HG03354 (cell line): ENCODE measurements at regions not wholly inside any gene's neighbourhood (a gene's known extent, or its start where the extent isn't known, plus 50 kb on each side); places are given as distances from the start of the nearest gene placed in this dataset.
"Not testable (repeated sequence)": the region's sequence is repeated elsewhere in the genome, so short reads cannot be mapped to it uniquely, and the experiment has no call there.

Source experiments
- ATAC-seq: cut with Tn5 transposase; IDR thresholded peaks from one replicate; pipeline ENCODE4 v1.9.1; 2021; ENCODE audit warnings: mild to moderate bottlenecking; ENCODE audit not compliant: unreplicated experiment, poor library complexity, severe bottlenecking

DNA sequence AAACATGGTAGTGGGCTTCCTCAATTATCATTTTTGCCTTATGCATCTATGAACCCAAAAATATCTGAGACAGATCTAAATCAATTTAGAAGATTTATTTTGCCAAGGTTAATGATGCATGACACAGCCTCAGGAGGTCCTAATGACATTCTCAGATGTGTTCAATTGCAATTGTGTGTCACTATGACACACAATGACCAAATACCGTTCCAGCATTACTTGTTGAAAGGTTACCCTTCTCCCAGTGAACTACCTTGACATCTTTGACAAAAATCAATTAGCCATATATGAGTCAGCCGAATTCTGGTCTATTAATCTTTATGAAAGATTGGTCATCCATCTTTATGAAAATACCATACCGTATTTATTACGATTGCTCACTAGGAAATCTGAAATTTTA is 592.5 kb upstream of the GJE1 start:
- ATAC-seq: no peak

DNA sequence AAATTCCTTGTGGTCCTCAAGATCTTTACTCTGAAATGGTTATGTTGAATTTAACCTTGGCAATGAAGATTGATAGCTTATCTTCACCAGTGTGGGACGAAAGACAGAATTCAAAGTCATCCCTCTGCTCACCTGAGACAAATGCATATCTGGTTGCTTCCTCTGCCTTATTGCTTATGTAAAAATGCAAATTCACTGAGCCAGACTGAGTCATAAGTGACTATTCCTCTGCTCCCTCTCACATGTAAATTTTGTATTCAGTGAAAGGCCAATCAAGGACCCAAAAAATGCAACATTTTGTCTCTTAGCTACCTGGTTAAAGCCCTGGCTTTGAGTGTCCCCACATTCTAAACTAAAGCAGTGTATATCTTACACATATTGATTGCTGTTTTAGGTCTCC is 593.1 kb upstream of the GJE1 start:
- ATAC-seq: no peak

DNA sequence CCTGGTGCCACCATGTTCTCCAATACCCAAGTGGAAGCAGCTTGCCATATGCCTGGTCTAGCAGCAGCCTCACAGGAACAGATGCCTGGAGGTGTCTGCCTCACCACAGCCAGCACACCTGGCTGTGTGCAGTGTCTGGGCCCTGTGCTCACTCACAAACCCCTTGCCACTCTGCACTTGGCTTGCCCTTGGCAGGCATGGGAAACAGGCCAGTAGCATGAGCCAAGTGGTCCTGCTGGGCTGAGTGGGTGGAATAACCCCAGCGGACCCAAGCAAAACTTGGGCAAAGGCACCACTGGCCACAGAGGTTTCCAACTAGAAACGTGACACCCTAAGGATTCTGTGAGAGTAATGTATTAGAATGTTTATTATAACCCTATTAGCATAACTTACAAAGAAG is 600.5 kb upstream of the GJE1 start:
- no peak for ATAC-seq

DNA sequence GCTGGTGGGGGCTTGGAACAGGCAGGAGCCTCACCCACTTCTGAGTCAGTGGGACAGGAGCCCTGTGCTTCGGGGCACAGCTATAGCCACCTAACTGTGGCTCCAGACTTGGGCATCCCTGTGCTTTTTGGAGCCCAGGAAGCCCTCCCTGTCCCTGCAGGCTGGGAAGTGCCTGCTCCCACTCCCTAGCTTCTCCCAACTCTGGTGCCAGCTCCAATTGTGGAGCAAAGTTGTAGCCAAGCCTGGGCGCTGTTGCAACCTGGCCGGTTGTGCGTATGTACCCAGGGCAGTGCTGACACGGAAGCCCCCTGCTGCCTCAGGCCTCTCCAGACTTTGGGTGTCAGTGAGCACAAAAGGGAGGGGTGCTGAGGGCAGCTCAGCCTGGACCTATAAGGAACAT is 601.7 kb upstream of the GJE1 start:
- no peak for ATAC-seq

DNA sequence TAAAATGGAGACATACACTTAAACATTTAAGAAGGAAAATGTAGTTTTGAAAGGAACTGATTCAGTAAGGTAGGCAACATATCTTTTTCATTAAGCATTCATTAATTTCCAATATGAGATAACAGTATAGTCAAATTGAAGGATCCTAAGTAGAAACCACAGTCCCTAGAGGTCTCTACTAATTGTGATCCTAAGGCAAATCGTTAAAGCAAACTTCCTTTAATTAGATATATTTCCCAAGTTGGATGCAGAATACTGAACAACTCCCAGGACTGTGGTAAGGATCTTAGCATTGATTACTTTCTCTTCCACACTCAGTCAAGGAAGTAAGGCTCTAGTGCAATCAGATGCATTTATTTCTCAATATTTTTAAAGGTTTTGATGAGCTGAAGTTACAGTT is 604.1 kb upstream of the GJE1 start:
- no peak for ATAC-seq

DNA sequence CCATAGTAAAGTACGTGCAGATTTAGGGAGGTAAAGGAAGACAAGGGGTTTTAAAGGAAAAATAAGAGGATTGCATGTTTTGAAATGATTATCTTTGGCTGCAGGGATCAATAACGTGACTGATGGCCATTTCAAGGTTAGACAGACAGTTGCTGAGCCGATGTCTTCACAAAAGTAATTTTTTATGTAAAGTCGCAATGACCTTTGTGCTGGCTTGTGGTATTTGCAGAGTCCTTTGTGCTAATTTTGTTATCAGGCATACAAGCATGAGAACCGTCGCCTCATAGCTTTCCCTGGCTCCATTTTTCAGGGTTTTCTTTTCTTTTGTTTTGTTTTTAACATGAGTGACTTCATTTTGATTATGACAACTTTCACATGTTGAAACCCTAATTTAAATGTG is 605.7 kb upstream of the GJE1 start:
- no peak for ATAC-seq

DNA sequence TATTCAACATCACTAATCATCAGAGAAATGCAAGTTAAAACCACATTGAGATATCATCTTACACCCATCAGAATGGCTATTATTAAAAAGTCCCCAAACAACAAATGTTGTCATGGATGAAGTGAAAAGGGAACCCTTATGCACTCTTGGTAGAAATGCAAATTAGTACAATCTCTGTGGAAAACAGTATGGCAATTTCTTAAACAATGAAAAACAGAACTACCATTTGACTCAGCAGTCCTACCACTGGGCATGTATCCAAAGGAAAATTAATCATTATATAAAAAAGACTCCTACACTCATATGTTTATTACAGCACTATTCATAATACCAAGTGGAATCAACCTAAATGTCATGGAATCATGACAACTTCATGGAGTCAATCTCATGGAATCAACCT is 611.3 kb upstream of the GJE1 start:
- peak; percentile 54 for ATAC-seq

DNA sequence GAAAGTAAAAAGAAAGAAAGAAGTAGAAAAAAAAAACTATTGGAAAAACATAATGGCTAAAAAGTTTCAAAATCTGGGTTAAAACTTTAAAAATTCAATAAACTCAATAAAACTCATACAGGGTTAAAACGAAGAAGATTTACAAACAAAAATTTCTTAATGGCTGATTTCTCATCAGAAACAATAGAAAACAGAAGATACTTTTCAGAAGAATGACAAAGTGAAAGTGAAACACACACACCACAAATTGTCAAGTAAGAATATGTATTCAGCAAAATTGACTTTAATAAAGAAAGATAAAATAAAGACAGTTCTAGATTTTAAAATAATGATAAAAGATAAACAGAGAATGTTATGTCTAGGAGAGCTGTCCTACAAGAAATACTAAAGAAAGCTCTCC is 618.9 kb upstream of the GJE1 start:
- no peak for ATAC-seq

DNA sequence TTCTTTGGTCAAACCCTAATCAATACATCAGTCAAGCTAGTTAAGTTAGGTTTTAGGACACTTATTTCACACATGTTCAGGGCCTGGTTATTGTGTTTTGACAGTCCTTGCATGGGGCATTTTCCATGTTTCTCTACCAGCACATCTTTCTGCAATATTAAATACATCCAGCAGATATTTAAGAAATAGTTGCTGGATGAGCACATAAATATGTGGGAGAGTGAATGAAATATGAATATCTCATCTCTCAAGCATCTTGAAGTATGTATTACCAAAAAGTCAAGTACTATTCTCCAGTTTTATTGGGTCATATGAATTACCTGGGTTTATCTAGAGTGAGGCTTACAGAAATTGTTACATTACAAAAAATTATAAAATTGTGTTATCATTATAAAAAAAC is 621.9 kb upstream of the GJE1 start:
- no peak for ATAC-seq

DNA sequence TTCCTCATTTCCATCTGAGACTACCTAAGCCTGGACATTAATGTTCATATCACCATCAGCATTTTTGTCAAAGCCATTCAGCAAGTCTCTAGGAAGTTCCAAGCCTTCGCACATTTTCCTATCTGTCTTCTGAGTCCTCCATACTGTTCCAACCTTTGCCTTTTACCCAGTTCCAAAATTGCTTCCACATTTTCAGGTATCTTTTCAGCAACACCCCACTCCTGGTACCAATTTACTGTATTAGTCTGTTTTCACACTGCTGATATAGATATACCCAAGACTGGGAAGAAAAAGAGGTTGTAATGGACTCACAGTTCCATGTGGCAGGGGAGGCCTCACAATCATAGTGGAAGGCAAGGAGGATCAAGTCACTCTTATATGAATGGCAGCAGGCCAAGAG is 626.7 kb upstream of the GJE1 start:
- not testable (repeated sequence) for ATAC-seq

DNA sequence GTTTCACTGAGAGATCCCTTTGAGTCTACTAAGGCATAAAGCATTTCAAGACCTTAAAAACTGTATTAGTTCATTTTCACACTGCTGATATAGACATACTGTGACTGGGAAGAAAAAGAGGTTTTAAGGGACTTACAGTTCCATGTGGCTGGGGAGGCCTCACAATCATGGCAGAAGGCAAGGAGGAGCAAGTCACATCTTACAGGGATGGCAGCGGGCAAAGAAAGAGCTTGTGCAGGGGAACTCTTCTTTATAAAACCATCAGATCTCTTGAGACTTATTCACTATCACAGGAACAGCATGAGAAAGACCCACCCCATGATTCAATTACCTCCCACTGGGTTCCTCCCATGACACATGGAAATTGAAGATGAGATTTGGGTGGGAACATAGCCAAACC is 628.4 kb upstream of the GJE1 start:
- ATAC-seq: not testable (repeated sequence)

DNA sequence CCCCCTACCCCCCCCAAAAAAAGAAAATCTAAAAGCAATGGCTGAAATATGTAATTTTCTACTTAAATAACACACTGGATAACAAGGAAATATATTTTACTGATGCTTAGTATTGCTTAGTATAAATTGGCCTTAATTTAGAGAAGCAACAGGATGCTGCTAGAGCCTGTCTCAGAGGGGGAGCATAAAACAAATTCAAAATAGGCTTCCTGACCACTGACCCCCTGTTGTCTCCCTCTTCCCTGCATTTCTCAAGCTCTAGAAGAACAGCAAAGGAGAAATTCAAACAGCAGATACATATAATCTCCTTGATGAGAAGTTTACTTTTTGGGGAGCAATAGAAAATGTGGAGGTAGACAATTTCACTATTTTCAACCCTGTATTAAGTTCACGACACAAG is 631.1 kb upstream of the GJE1 start:
- no peak for ATAC-seq

DNA sequence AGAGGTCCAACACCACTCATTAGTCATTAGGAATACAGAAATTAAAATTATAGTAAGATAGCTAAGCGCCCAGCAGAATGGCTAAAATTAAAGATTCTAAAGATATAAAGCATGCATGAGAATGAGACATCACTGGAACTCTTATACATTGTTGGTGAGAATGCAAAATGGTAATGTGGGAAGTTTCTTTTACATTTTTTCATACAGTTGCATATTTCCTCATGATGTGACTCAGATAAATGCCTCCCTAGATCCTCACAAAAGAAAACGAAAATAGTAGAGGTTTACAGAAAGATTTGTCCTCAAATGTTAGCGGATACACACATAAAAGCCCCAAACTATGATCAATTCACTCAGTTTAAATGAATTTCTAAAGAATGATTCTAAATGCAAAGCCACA is 633.7 kb upstream of the GJE1 start:
- no peak for ATAC-seq

DNA sequence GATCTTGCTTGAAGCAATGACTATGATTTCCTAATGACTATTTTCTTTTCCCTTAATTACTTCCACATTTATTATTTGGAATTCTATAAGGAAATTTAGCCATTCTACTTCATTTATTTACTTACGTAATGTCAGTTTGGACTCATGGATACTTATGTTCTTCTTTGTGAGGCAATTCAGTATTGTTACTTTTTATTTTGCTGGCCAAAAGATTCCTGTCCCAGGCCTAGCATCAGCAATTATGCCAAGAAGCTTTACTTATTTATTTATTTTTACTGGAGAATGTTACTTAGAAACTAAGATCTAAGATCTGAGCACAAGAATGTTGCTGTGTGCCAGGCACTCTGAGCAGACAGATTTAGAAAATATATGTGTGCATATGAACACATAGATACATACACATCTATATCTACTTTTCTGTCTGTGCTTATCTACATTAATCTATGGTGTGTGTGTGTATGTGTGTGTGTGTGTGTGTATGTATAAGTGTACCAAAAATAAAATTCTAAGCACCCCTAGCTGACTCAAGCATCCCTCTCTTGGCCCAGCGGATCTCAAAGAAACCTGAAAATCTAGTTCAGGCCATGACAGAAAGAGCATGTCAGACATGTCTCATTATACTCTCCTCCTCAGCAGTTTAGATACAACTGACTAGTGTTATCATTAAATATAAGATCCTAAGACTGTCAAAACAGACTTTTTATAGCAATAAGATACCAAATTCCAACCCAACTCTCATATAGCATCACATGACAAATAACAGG is 640.0 kb upstream of the GJE1 start:
- ATAC-seq: no peak

DNA sequence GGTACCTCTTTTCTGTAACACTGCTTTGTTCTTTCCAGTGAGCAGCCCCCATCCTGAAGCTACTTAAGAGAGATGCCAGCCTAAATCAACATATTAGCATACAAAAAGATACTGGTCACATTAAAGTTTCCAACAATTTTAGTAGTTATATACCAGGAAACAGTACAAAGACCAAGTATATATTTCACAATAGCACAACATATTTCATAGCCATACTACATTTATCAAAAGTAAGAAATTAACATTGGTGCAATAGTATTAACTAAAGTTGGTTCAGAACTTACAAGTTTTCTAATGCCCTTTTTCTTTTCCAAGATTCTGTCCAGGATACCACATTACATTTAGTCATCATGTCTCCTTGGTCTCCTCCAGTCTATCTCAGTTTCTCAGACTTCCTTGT is 641.0 kb upstream of the GJE1 start:
- no peak for ATAC-seq

DNA sequence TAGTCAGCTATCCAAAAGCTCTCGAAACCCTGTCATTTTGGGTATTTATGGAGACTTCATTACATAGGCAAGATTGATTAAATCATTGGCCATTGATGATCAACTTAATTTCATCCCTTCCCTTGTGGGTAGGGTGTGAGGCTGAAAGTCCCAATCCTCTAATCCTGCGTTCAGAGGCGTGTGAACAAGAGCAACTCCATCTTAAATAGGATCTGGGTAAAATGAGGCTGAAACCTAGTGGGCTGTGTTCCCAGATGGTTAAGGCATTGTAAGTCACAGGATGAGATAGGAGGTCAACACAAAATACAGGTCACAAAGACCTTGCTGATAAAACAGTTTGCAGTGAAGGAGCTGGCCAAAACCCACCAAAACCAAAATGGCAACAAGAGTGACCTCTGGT is 641.7 kb upstream of the GJE1 start:
- ATAC-seq: no peak

DNA sequence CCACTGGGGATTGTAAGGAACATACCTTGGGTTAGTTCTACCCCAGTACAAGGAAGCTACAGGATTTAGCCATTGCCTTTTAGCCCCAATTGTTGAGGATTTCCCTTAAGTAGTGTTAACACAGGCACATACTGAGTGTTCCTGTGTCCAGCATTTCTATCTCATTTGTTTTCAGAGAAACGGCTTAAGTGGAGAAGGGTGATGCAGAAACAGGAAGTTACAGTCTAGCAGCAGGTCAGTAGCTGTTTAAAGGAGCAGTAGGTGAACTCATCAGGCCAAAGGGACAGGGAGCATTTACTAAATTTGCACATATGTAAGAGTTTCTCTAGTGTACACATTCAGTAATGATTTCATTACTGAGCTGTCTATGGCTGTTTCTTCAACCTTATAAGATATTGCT is 644.2 kb upstream of the GJE1 start:
- peak; percentile 46 for ATAC-seq

DNA sequence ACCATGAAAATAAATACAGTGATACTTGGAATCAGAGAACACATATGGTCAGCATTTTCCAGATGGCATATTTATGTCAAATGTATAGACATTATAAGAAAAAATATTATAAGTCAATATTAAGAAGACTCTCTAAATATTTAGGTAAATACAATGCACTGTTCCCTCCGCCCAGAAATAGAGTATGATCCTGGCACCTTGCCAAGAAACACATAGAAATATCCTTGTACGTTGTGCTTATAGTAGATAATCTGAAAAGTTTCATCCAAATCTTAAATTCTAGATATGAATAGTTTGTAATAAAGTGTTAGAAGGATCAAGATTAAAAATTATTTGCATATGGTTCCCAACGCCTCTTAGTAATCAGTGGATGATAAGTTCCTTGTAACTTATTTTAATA is 645.8 kb upstream of the GJE1 start:
- ATAC-seq: no peak

DNA sequence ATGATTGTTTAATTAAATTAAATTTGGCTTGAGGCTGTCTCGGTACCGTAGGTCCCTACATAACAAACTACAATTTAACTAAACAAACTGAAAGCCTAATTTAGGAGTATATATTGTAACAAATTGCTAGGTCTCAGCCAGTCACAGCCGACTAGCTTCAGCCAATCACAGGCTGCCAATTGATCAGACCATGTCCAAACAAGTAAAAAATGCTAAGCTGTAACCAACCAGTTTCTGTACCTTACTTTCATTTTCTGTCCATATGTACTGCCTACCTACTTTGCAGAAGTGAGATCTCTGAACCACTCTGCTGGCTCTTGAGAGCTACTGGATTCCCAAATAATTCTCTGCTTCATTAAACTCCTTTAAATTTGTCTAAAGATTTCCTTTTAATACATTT is 648.0 kb upstream of the GJE1 start:
- peak; percentile 81 for ATAC-seq

DNA sequence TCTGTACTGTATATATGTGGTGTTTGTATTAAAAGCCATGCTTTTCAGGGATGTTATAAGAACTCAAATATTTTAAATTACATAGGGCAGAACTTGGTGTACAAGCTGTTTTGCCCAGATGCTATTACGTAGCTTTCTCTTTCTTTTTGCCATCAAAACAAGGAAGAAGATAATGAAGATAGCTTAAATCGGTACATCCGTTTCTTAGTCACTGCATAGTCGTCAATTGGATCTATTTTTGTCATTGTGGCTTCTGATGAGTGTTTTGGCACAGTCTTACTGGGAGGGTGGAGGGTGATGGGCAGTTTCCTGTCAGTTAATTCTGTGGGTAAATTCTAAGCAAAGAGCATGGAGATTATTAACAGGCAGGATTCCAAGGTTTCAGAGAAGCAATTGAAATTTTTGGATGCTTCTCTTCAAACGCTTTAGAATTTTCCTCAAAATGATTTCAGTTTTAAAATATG is 649.1 kb upstream of the GJE1 start:
- peak; percentile 89 for ATAC-seq

DNA sequence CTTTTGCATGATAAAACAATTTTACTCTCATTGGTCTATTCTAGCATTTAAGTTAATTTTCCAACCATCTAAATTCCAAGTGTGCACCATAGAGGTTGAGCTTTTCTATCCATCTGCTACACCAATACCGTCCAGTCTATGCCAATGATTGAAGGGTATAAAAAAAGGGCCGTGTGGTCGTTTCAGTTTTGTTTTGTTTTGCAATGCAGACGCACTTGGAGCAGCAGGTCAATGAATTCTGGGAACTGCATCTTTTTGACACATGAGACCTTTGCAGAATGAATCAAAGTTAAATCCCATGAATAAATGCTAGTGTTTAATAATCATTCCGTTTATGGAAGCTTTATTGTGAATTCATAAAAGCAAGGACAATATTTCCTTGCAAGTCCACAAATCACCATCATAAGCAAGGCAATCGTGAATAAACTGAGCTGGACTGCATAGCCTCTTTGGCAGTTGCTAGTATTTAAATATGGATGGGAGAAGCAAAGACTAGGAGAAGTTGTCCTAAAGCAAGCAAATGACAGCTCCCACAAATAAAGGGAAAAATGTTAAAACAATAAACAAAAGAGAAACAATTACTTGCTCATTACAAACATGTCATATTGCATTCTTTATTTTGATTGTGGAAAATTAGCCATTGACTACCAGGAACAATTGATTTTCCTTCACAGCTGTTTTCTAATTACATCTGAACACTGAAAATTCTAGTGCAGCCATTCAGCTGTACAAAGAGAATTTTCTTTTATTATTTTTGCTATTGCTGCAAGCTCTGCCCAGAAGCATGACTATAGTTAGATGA is 649.7 kb upstream of the GJE1 start:
- ATAC-seq: peak; percentile 2
